ENCODE measurements at regions not wholly inside any gene's neighbourhood (a gene's known extent, or its start where the extent isn't known, plus 50 kb on each side); places are given as distances from the start of the nearest gene placed in this dataset.
"Not testable (repeated sequence)": the region's sequence is repeated elsewhere in the genome, so short reads cannot be mapped to it uniquely, and the experiment has no call there.

- DNase-seq (ENCODE audit: low read depth in 2 of 2, low spot score in 1 of 2), result no peak
Measured at GRCh38 chr19:34017601-34018000, 154.7 kb upstream of the LSM14A start.

DNA sequence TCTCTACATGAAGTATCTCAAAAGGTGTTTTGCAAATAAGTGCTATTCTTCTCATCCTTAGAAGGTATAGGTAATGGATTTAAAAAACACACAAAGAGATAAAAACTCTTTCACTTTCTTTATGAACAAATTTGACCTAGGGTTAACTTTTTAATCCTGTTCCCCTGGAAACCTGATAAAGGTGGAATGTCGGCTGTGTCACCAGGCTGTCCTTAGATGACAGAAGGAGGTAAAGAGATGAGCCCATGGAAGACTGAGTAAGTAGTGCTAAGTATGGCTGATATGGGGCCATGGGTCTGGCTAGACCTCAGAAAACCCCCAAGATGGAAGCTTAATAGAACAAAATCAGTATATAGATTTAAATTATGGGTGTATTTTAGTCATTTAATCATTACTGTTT, 153.8 kb upstream of the LSM14A start:
- DNase-seq (ENCODE audit: low read depth in 2 of 2, low spot score in 1 of 2), result no peak

DNA sequence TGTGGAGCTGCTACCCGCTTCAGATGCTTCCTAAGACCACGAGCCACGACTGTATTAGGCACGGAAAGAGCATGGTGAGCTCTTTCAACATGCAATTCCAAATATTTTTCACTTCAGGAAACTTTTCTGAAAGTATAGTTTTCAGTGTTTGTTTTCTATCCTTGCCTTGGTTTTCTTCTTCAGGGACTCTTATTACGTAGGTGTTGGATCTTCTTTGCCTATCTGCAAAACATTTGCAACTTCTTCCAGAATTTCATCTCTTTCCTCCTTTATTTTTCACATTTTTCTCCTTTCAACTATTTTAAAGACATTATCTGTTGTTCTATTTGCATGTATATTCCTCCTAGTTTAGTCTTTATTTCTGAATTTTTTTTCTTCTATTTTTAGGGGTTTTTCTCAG, 148.9 kb upstream of the LSM14A start:
- DNase-seq (ENCODE audit: low read depth in 2 of 2, low spot score in 1 of 2), result no peak

DNA sequence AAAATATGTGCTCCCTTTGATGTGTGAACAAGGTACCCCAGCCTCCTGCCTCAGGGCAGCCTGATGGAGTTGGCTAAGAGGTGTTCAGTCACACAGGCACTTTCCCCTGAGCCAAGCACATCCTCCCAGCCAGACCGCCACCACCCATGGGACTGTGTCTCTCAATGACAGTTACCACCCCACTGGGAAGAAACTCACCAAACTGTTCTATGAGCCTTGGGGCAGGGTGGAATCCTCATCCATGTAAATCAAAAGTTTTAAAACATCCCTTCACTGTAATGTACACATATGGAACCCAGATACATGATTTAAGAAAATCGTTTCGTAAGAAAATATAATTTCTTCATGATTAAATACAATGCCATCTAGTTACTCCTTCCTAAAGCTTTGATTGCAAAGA, 138.4 kb upstream of the LSM14A start:
- no peak for DNase-seq (ENCODE audit: low read depth in 2 of 2, low spot score in 1 of 2)

GRCh38 chr19:34034318-34034846, 137.9 kb upstream of the LSM14A start:
- DNase-seq (ENCODE audit: low read depth in 2 of 2, low spot score in 1 of 2), result no peak

DNA sequence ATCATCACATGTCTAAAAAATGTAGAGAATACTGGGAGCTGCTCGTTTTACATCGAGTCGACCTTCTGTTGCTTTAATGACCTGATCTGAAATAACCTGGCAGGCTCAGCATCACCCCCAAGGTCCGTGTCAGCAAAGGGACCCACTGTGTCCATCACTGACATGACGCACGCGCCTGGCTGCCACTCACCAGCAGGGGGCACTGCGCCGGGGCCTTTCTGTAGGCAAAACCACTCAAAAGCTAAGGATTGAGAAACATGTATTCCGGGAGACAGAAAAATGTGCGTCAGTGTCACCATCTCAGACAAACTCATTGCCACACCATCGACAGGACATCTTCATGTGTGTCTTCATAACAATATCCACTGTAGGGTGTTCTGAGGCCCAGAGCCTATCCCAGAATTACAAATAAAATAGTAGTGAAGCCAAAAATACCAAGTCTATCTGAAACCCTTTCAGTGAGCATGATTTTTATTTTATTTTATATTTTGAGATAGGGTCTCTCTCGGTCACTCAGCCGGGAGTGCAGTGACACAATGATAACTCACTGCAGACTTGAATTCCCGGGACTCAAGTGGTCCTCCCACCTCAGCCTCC, 130.3 kb upstream of the LSM14A start:
- DNase-seq (ENCODE audit: low read depth in 2 of 2, low spot score in 1 of 2), result peak; percentile 36 to 43

GRCh38 chr19:34044021-34044420, 128.3 kb upstream of the LSM14A start:
- no peak for DNase-seq (ENCODE audit: low read depth in 2 of 2, low spot score in 1 of 2)

- DNase-seq (ENCODE audit: low read depth in 2 of 2, low spot score in 1 of 2), result no peak
Measured at GRCh38 chr19:34049944-34050343, 122.4 kb upstream of the LSM14A start.

GRCh38 chr19:34050430-34050829, 121.9 kb upstream of the LSM14A start:
- not testable (repeated sequence) for DNase-seq (ENCODE audit: low read depth in 2 of 2, low spot score in 1 of 2)

GRCh38 chr19:34051255-34051654, 121.0 kb upstream of the LSM14A start:
- no peak for DNase-seq (ENCODE audit: low read depth in 2 of 2, low spot score in 1 of 2)

DNA sequence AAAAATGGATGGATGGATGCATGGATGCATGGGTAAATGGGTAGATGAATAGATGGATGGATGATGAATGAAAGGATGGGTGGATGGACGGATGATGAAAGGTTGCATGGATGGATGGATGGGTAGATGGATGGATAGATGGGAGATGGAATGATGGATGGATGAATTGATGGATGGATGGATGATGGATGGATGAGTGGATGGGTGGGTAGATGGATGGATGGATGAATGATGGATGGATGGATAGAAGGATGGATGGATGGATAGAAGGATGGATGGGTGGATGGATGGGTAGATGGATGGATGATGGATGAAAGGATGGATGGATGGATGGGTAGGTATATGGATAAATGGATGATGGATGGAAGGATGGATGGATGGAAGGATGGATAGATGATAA, 115.1 kb upstream of the LSM14A start:
- no peak for DNase-seq (ENCODE audit: low read depth in 2 of 2, low spot score in 1 of 2)

- DNase-seq (ENCODE audit: low read depth in 2 of 2, low spot score in 1 of 2), result no peak
Measured at GRCh38 chr19:34066007-34066643, 106.2 kb upstream of the LSM14A start.

- no peak for DNase-seq (ENCODE audit: low read depth in 2 of 2, low spot score in 1 of 2)
Measured at GRCh38 chr19:34067861-34068271, 104.4 kb upstream of the LSM14A start.

DNA sequence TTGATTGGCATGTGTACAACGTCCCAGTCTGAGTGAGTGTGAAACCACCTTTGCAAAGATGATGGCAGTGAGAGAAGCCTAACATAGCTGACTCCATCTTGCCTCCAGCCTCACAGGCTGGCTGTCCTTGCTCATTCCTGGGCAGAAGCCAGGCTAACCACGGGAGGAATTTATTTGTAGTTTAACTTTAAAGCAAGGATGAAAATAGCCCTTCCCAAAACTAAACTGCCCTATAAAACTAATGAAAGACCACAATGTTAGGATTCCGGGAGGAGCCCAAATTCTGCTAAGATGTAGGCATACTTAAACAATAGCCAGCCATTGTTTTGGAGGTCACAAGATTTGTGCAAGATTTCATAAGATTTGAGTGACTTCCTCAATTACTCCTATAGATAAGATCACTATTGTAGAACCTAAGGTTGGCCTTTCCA, 96.6 kb upstream of the LSM14A start:
- DNase-seq (ENCODE audit: low read depth in 2 of 2, low spot score in 1 of 2), result no peak

GRCh38 chr19:34082289-34083077, 89.8 kb upstream of the LSM14A start:
- DNase-seq (ENCODE audit: low read depth in 2 of 2, low spot score in 1 of 2), result no peak

- no peak for DNase-seq (ENCODE audit: low read depth in 2 of 2, low spot score in 1 of 2)
Measured at GRCh38 chr19:34084396-34085145, 87.7 kb upstream of the LSM14A start.

DNA sequence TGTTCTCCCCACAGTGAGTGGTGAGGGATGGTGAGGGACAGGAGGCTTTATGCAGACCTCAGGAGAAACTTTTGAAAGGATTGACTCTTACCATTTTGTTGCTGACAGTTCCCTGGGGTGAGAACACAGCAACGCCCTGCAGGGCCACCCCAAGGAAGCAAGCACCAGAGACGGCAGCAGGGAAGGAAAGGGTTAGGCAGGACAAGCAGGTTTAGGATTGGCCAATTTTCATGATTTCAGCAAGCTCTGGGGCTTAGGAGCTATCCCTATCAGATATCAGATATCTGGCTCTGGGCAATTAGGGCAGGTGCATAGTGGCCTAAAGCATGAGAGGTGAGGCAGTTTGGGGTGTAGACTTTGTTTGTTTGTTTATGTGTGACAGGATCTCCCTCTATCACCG, 87.0 kb upstream of the LSM14A start:
- DNase-seq (ENCODE audit: low read depth in 2 of 2, low spot score in 1 of 2), result no peak

GRCh38 chr19:34088292-34088691, 84.0 kb upstream of the LSM14A start:
- DNase-seq (ENCODE audit: low read depth in 2 of 2, low spot score in 1 of 2), result no peak

GRCh38 chr19:34089566-34089965, 82.7 kb upstream of the LSM14A start:
- DNase-seq (ENCODE audit: low read depth in 2 of 2, low spot score in 1 of 2), result no peak

DNA sequence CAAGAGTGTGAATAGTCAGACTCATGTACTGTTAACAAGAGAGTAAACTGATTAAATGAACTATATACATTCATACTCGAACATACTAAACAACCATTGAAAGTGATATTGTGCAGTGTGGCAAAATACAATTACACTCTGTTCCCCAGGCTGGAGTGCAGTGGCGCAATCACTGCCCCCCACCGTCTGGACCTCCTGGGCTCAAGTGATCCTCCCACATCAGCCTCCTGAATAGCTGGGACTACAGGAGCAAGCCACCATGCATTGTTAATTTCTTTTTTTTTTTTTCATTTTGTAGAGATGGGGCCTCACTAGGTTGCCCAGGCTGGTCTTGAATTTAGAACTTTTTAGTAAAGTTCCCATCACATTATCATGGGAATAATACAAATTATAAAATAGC, 77.3 kb upstream of the LSM14A start:
- DNase-seq (ENCODE audit: low read depth in 2 of 2, low spot score in 1 of 2), result no peak

DNA sequence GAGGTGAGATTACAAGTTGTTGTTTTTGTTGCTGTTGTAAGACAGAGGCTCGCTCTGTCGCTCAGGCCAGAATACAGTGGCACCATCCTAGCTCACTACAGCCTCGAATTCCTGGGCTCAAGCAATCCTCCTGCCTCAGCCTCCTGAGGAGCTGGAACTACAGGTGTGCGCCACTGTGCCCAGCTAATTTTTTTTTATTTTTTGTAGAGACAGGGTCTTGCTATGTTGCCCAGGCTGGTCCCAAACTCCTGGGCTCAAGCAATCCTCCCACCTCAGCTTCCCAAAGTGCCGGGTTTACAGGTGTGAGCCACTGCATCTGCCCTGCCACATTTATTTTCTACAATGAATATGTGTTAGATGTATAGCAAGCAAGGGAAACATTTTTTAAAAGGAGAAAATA, 76.9 kb upstream of the LSM14A start:
- DNase-seq (ENCODE audit: low read depth in 2 of 2, low spot score in 1 of 2), result not testable (repeated sequence)
